Heart left ventricle (tissue), 13 donors: ENCODE measurements at regions not wholly inside any gene's neighbourhood (a gene's known extent, or its start where the extent isn't known, plus 50 kb on each side); places are given as distances from the start of the nearest gene placed in this dataset.

Source experiments
- POLR2A ChIP-seq, 2 donors: fragments of 450-650 bp; IDR thresholded peaks; one replicate each; pipeline ENCODE4 v1.6.1; 2017; ENCODE audit warnings: antibody characterized with exemption in 2 of 2, mild to moderate bottlenecking in 2 of 2, moderate library complexity in 2 of 2
- TF ChIP-seq, protein P1 (sequence below), 12 donors: fragments of 200-600 bp; sonication (generic) in 4 of 12; IDR thresholded peaks; one replicate each; pipeline versions ENCODE4 v1.5.0 to v1.8.0; 2018 to 2022; ENCODE audit warnings: antibody characterized with exemption in 12 of 12, mild to moderate bottlenecking in 5 of 12
- donor health status: ischemic (EF 13 %, LVEDD 7.1; RV severe dilation, severe dysfunction).
- donor health status: DM: no; HTN: yes; CAD: no.
- donor health status: DM: no; HTN: no; CAD: no.
- donor health status: ischemic (EF 25% LVEDD 6.9; RV normal size, moderate dysfunction).
- donor health status: ischemic (EF 25% LVEDD 5.7; RV mildly dilated, moderate dysfunction).
- donor health status: ischemic (EF 35%, LVEDD 5.7; RV mildly dilated, moderate dysfunction).
- donor health status: nonischemic (EF 11% LVEDD 7.7; RV severe dilation, severe dysfunction).
- donor health status: DM: yes; HTN: yes; CAD: no.
- donor health status: PGD.
- donor health status: ischemic (EF 29% LVEDD 5.4; RV normal size, mild dysfunction).
- donor health status: nonischemic (EF 23%, LVEDD 6.1; RV moderate dilation, normal function).

DNA sequence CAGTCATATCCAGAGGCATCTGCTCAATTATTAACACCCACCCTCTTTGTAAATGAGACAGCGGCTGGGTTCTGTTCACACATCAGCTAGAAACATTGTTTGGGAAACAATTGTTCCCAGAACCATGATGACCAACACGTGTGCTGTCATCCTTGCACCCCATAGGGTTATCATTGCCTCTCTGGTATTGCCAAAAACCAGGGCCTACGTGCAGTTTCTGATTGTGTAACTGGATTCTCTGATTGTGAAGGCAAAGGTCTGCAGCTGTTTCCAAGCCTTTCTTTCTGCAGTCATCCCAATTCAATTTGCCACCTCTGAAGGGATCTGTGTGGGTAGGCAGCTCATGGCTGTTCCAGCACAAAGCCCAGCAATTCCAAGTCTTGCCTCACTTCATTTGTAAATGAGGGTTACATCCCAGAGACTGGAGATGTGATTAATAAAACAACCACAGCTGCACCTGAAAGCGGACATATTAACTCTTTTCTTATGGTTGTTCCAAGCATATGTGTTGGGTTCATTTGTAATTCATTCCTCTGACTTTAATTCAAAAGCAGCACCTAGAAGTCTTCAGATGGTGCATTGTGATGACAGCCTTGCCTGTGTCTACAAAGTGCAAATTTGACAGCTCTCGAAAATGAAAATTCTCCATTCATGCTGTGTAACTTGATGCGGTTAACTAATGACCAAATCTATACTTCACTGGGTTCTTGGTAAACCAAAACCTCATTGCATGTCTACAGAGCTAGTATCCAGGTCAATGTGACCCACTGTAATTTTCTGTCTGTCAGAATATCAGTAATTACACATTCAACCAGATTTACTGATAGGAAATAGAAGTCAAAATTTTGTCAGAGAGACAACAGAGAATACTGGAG lies 66.6 kb downstream of the YIPF5 start:
- TF ChIP-seq, protein P1, sequence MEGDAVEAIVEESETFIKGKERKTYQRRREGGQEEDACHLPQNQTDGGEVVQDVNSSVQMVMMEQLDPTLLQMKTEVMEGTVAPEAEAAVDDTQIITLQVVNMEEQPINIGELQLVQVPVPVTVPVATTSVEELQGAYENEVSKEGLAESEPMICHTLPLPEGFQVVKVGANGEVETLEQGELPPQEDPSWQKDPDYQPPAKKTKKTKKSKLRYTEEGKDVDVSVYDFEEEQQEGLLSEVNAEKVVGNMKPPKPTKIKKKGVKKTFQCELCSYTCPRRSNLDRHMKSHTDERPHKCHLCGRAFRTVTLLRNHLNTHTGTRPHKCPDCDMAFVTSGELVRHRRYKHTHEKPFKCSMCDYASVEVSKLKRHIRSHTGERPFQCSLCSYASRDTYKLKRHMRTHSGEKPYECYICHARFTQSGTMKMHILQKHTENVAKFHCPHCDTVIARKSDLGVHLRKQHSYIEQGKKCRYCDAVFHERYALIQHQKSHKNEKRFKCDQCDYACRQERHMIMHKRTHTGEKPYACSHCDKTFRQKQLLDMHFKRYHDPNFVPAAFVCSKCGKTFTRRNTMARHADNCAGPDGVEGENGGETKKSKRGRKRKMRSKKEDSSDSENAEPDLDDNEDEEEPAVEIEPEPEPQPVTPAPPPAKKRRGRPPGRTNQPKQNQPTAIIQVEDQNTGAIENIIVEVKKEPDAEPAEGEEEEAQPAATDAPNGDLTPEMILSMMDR (IDR thresholded peaks at IDR 0.05): no peak
- TF ChIP-seq POLR2A (IDR thresholded peaks at IDR 0.05): no peak
